AML-193 (cell line): ENCODE measurements at regions not wholly inside any gene's neighbourhood (a gene's known extent, or its start where the extent isn't known, plus 50 kb on each side); places are given as distances from the start of the nearest gene placed in this dataset.
"Not testable (repeated sequence)": the region's sequence is repeated elsewhere in the genome, so short reads cannot be mapped to it uniquely, and the experiment has no call there.

Source experiments
- DNase-seq, 2 experiments: peaks; one replicate each; lab custom pipeline; 2025; lab: John Stamatoyannopoulos, UW

GRCh38 chr3:95474338-95474737 lies 1340.1 kb upstream of the EPHA6 start:
- no peak for DNase-seq

GRCh38 chr3:95476534-95476933 lies 1337.9 kb upstream of the EPHA6 start:
- no peak for DNase-seq

- DNase-seq = no peak
These were observed 1308.2 kb upstream of the EPHA6 start for GRCh38 chr3:95506174-95506573.

- DNase-seq = no peak
These were observed 1306.3 kb upstream of the EPHA6 start for GRCh38 chr3:95508124-95508523.

GRCh38 chr3:95511828-95512227 lies 1302.6 kb upstream of the EPHA6 start:
- no peak for DNase-seq

GRCh38 chr3:95514260-95514659 lies 1300.1 kb upstream of the EPHA6 start:
- no peak for DNase-seq

GRCh38 chr3:95521396-95521795 lies 1293.0 kb upstream of the EPHA6 start:
- DNase-seq = no peak

GRCh38 chr3:95522449-95522848 lies 1291.9 kb upstream of the EPHA6 start:
- no peak for DNase-seq

- DNase-seq = no peak
These were observed 1274.4 kb upstream of the EPHA6 start for GRCh38 chr3:95539950-95540483.

- no peak for DNase-seq
These were observed 1248.9 kb upstream of the EPHA6 start for GRCh38 chr3:95565502-95565901.

- DNase-seq = no peak
These were observed 1247.0 kb upstream of the EPHA6 start for GRCh38 chr3:95567346-95567745.

GRCh38 chr3:95586754-95587153 lies 1227.6 kb upstream of the EPHA6 start:
- no peak for DNase-seq

- not testable (repeated sequence) for DNase-seq
These were observed 1226.8 kb upstream of the EPHA6 start for GRCh38 chr3:95587641-95588040.

GRCh38 chr3:95588473-95588872 lies 1225.9 kb upstream of the EPHA6 start:
- DNase-seq = no peak

- no peak for DNase-seq
These were observed 1218.8 kb upstream of the EPHA6 start for GRCh38 chr3:95595416-95596075.

- no peak for DNase-seq
These were observed 1206.5 kb upstream of the EPHA6 start for GRCh38 chr3:95607926-95608325.

GRCh38 chr3:95609411-95609810 lies 1205.0 kb upstream of the EPHA6 start:
- DNase-seq = no peak

- DNase-seq = no peak
These were observed 1201.8 kb upstream of the EPHA6 start for GRCh38 chr3:95612611-95613010.

GRCh38 chr3:95613993-95614392 lies 1200.4 kb upstream of the EPHA6 start:
- no peak for DNase-seq

GRCh38 chr3:95615592-95616310 lies 1198.6 kb upstream of the EPHA6 start:
- no peak for DNase-seq

- DNase-seq = no peak
These were observed 1188.3 kb upstream of the EPHA6 start for GRCh38 chr3:95626107-95626506.

GRCh38 chr3:95627293-95627692 lies 1187.1 kb upstream of the EPHA6 start:
- DNase-seq = no peak

GRCh38 chr3:95627697-95628096 lies 1186.7 kb upstream of the EPHA6 start:
- no peak for DNase-seq

- no peak for DNase-seq
These were observed 1184.6 kb upstream of the EPHA6 start for GRCh38 chr3:95629802-95630201.
